Tibial nerve (tissue), 4 donors: ENCODE measurements at regions not wholly inside any gene's neighbourhood (a gene's known extent, or its start where the extent isn't known, plus 50 kb on each side); places are given as distances from the start of the nearest gene placed in this dataset.

Source experiments
- DNase-seq, 2 donors: peaks; one replicate each; pipeline ENCODE4 v3.0.0-alpha.2; 2019; ENCODE audit warnings: low spot score in 2 of 2
- H3K27ac ChIP-seq, 4 donors: fragments of 200-600 bp; sonication (generic) in 3 of 4; one replicate each; pipeline ENCODE4 v1.5.1; 2017 to 2019; ENCODE audit warnings: mild to moderate bottlenecking in 1 of 4
- H3K27me3 ChIP-seq, 2 donors: fragments of 200-600 bp; sonication (generic) in 1 of 2; one replicate each; pipeline versions ENCODE4 v1.5.1 to v1.6.0; 2017 to 2019
- H3K36me3 ChIP-seq, 3 donors: fragments of 200-600 bp; sonication (generic); one replicate each; pipeline ENCODE4 v1.5.1; 2018 to 2019
- H3K4me1 ChIP-seq, 4 donors: fragments of 200-600 bp; sonication (generic) in 3 of 4; one replicate each; pipeline ENCODE4 v1.5.1; 2017 to 2019
- H3K4me3 ChIP-seq, 4 donors: fragments of 200-600 bp; sonication (generic) in 3 of 4; one replicate each; pipeline ENCODE4 v1.5.1; 2017 to 2019; ENCODE audit warnings: mild to moderate bottlenecking in 1 of 4, moderate library complexity in 1 of 4
- H3K9me3 ChIP-seq, 4 donors: fragments of 200-600 bp; sonication (generic) in 3 of 4; one replicate each; pipeline ENCODE4 v1.5.1; 2017 to 2019
- EP300 ChIP-seq, 2 donors: sonication (generic); formaldehyde crosslinking; IDR thresholded peaks; one replicate each; pipeline ENCODE4 v1.6.1; 2017; ENCODE audit warnings: antibody characterized with exemption in 2 of 2, mild to moderate bottlenecking in 1 of 2
- POLR2A ChIP-seq, 2 donors: fragments of 450-650 bp; IDR thresholded peaks; one replicate each; pipeline ENCODE4 v1.6.1; 2017; ENCODE audit warnings: antibody characterized with exemption in 2 of 2, mild to moderate bottlenecking in 2 of 2, moderate library complexity in 2 of 2
- WGBS, 2 donors: methylation state at CpG; one replicate each; pipeline ENCODE4 v1.1.5; 2018; 5-methylcytosine and 5-hydroxymethylcytosine counted together
- TF ChIP-seq, protein P1 (sequence below), 5 experiments: fragments of 200-600 bp in 3 of 5; fragments of 450-650 bp in 2 of 5; sonication (generic) in 3 of 5; IDR thresholded peaks; one replicate each; pipeline ENCODE4 v1.5.1; 2016 to 2019; ENCODE audit warnings: antibody characterized with exemption in 5 of 5, mild to moderate bottlenecking in 3 of 5, moderate library complexity in 2 of 5

DNA sequence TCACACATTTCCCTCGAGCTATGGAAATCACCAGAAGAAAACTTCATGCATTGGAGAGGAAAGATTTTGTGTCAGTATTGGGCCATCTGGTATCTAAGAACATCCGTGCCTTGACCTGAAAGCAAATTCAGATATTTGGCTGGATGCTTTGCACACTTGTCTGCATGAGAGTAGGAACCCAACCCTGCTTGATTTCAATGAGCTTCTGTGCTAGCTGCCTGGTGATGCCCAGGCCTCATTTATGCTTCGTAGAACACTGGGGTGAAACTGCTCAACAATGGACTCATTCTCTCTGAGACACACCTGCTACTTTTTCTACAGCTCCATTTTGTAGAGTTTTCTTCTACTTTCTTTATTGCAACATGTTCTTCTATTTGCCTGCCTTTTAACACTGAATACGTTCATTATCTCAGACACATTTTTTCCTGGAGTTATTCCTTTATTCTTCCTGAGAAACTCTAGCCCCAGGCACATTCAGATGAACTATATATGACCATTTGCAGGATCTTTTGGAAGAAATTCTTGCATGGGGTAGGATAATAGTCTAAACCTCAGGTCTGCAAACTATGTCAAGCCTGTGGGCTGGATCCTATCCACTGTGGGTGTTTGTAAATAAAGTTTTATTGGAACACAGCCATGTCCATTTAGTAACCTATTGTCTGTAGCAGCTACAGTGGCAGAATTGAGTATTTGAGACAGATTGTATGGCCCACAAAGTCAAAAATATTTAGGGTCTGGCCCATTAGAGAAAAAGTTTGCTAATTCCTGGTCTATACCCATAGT is 83.8 kb upstream of the CLCN4 start:
- no peak for DNase-seq
- Histone ChIP-seq H3K4me3 (no peak overlapping the region), H3K27me3 (no peaks in the 10 kb centered on the region), H3K9me3 (no peaks in the 10 kb centered on the region), H3K36me3 (peaks cover 0 to 1% (median 0%) of the 10 kb centered on the region in 3 donors), H3K27ac (no peak overlapping the region), H3K4me1 (no peaks in the 10 kb centered on the region)
- TF ChIP-seq, protein P1, sequence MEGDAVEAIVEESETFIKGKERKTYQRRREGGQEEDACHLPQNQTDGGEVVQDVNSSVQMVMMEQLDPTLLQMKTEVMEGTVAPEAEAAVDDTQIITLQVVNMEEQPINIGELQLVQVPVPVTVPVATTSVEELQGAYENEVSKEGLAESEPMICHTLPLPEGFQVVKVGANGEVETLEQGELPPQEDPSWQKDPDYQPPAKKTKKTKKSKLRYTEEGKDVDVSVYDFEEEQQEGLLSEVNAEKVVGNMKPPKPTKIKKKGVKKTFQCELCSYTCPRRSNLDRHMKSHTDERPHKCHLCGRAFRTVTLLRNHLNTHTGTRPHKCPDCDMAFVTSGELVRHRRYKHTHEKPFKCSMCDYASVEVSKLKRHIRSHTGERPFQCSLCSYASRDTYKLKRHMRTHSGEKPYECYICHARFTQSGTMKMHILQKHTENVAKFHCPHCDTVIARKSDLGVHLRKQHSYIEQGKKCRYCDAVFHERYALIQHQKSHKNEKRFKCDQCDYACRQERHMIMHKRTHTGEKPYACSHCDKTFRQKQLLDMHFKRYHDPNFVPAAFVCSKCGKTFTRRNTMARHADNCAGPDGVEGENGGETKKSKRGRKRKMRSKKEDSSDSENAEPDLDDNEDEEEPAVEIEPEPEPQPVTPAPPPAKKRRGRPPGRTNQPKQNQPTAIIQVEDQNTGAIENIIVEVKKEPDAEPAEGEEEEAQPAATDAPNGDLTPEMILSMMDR (IDR thresholded peaks at IDR 0.05), result no peak
- TF ChIP-seq EP300 (IDR thresholded peaks at IDR 0.05), result no peak
- no peak for TF ChIP-seq POLR2A (IDR thresholded peaks at IDR 0.05)
- WGBS, 2 donors, result 74 to 84% methylated on average over 4 of the region's 4 CpGs

DNA sequence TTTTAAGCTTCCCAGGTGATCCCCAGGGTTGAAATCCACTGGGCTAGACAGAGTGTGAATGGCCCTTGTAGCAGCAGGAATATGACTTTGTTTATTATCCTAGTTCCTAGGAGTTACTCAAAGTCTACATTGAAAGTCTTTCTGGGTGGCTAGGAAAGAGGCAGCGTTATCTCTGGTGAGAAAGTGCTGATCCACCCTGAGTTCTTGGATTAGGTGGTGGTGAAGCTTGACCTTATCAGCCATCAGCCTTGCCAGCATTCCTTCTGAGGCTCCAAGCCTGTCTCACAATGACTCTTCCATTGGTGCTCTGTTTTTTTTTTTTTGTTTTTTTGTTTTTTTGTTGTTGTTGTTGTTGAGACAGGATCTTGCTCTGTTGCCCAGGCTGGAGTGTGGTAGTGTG is 83.1 kb upstream of the CLCN4 start:
- no peak overlapping the region for H3K4me3 ChIP-seq
- 82 to 86% methylated on average over 1 of the region's 1 CpG for WGBS, 2 donors
- no peaks in the 10 kb centered on the region for H3K4me1 ChIP-seq
- no peaks in the 10 kb centered on the region for H3K36me3 ChIP-seq
- no peak for TF ChIP-seq POLR2A (IDR thresholded peaks at IDR 0.05)
- no peak for TF ChIP-seq EP300 (IDR thresholded peaks at IDR 0.05)
- TF ChIP-seq, protein P1 (IDR thresholded peaks at IDR 0.05), result no peak
- H3K9me3 ChIP-seq, result no peaks in the 10 kb centered on the region
- DNase-seq, result no peak
- no peaks in the 10 kb centered on the region for H3K27me3 ChIP-seq
- H3K27ac ChIP-seq, result no peak overlapping the region

DNA sequence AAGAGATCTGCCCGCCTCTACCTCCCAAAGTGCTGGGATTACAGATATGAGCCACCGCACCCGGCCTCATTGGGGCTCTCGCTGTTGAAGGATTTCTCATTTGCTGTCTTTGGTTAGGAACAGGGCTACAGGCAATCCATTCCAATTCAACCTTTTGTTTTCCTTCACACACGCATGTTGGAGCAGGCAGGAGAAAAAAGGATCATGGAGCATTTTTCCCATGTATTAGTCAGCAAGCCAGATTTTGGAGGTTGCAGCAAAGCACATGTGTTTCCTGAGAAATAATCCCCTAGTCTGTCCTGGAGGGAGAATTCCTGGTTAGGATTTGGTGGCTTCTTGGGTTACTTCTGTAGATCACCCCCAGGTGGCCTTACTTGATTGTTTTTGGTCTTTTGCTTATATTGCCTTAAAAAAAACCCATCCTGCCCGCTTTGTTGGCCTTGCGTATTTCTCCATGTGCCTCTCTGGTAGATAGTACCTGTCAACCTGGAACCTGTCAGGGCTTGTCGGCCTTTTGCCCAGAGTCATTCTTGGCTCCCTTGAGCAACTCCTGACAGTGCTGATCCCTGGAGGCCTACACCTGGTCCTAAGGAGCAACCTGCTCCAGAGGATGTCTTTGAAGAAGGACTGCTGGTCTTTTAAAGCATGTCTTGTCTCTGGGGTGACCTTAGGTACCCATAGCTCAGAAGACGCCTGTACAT is 82.4 kb upstream of the CLCN4 start:
- H3K36me3 ChIP-seq, result no peaks in the 10 kb centered on the region
- no peak overlapping the region for H3K4me3 ChIP-seq
- 90 to 93% methylated on average over 9 of the region's 9 CpGs for WGBS, 2 donors
- DNase-seq, result no peak
- no peaks in the 10 kb centered on the region for H3K9me3 ChIP-seq
- no peaks in the 10 kb centered on the region for H3K4me1 ChIP-seq
- TF ChIP-seq POLR2A (IDR thresholded peaks at IDR 0.05) (no peak), EP300 (IDR thresholded peaks at IDR 0.05) (no peak)
- TF ChIP-seq, protein P1 (IDR thresholded peaks at IDR 0.05), result no peak
- no peaks in the 10 kb centered on the region for H3K27me3 ChIP-seq
- no peak overlapping the region for H3K27ac ChIP-seq

DNA sequence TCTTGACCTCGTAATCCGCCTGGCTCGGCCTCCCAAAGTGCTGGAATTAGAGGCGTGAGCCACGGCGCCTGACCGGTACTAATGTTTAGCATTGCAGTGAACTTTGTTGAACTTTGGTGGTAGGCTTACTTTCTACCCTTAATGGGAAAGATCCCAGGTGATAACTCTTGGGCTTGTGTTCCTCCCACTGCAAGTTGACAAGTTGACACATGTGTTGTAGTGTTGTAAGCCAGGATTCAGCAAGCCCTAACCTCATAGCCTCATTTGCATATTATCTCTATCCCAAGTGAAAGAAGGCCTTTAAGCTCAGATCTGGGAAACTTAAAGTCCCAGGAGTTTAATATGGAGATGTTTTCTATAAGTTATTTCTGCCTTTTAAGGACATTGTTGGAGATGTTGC is 80.0 kb upstream of the CLCN4 start:
- no peaks in the 10 kb centered on the region for H3K4me1 ChIP-seq
- no peaks in the 10 kb centered on the region for H3K9me3 ChIP-seq
- H3K36me3 ChIP-seq, result peaks cover 0 to 14% (median 0%) of the 10 kb centered on the region in 3 donors
- no peak overlapping the region for H3K27ac ChIP-seq
- no peaks in the 10 kb centered on the region for H3K27me3 ChIP-seq
- no peak overlapping the region for H3K4me3 ChIP-seq
- 83 to 91% methylated on average over 7 of the region's 7 CpGs for WGBS, 2 donors
- DNase-seq, result no peak
- TF ChIP-seq, protein P1 (IDR thresholded peaks at IDR 0.05), result no peak
- TF ChIP-seq POLR2A (IDR thresholded peaks at IDR 0.05), result no peak
- no peak for TF ChIP-seq EP300 (IDR thresholded peaks at IDR 0.05)
